ENCODE measurements at regions not wholly inside any gene's neighbourhood (a gene's known extent, or its start where the extent isn't known, plus 50 kb on each side); places are given as distances from the start of the nearest gene placed in this dataset.
"Not testable (repeated sequence)": the region's sequence is repeated elsewhere in the genome, so short reads cannot be mapped to it uniquely, and the experiment has no call there.

GRCh38 chrX:83749736-83750135 is 111.2 kb upstream of the CYLC1 start:
- not testable (repeated sequence) for DNase-seq (ENCODE audit: low read depth); H3K4me3 ChIP-seq (ENCODE audit: low read depth, low read length)

DNA sequence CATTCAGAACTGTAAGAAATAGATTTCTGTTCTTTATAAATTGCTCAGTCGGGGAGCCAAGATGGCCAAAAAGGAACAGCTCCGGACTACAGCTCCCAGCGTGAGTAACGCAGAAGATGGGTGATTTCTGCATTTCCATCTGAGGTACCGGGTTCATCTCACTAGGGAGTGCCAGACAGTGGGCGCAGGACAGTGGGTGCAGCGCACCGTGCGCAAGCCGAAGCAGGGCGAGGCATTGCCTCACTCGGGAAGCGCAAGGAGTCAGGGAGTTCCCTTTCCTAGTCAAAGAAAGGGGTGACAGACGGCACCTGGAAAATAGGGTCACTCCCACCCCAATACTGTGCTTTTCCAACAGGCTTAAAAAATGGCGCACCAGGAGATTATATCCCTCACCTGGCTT is 110.5 kb upstream of the CYLC1 start:
- DNase-seq (ENCODE audit: low read depth); H3K4me3 ChIP-seq (ENCODE audit: low read depth, low read length): not testable (repeated sequence)

- H3K4me3 ChIP-seq (ENCODE audit: low read depth, low read length) = no peak overlapping the region
- TF ChIP-seq, protein P1, sequence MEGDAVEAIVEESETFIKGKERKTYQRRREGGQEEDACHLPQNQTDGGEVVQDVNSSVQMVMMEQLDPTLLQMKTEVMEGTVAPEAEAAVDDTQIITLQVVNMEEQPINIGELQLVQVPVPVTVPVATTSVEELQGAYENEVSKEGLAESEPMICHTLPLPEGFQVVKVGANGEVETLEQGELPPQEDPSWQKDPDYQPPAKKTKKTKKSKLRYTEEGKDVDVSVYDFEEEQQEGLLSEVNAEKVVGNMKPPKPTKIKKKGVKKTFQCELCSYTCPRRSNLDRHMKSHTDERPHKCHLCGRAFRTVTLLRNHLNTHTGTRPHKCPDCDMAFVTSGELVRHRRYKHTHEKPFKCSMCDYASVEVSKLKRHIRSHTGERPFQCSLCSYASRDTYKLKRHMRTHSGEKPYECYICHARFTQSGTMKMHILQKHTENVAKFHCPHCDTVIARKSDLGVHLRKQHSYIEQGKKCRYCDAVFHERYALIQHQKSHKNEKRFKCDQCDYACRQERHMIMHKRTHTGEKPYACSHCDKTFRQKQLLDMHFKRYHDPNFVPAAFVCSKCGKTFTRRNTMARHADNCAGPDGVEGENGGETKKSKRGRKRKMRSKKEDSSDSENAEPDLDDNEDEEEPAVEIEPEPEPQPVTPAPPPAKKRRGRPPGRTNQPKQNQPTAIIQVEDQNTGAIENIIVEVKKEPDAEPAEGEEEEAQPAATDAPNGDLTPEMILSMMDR (IDR thresholded peaks at IDR 0.05; ENCODE audit: low read depth, low read length, missing control alignments) = peak; percentile 39
- no peak for DNase-seq (ENCODE audit: low read depth)
Observed at GRCh38 chrX:83759872-83760271, 101.1 kb upstream of the CYLC1 start.

- TF ChIP-seq, protein P1 (IDR thresholded peaks at IDR 0.05; ENCODE audit: low read depth, low read length, missing control alignments) = peak; percentile 8
- DNase-seq (ENCODE audit: low read depth) = no peak
- no peak overlapping the region for H3K4me3 ChIP-seq (ENCODE audit: low read depth, low read length)
Observed at GRCh38 chrX:83771664-83772063, 89.3 kb upstream of the CYLC1 start.
